ENCODE measurements at regions not wholly inside any gene's neighbourhood (a gene's known extent, or its start where the extent isn't known, plus 50 kb on each side); places are given as distances from the start of the nearest gene placed in this dataset.

DNA sequence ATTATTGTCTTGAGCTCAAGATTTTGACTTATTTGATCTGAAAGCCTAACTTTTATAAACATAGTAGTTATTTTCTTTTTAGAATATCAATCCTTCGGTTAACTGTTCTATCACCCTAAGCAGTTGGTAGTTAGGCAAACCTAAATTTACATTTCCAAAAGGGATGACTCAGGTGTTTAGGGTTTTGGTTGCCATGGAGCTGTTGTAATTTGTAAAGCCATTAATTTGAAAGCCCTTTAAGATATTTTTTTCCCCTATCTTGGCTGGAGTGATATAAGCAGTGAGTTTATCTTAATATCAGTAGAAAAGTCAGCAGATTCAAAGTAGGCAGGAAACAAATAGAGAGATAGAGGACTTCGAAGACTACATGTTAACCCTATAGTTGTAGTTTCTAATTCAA is 1472.6 kb upstream of the CELF2 start:
- TF ChIP-seq CTCF (IDR thresholded peaks at IDR 0.05) = no peak
- TF ChIP-seq POLR2A (IDR thresholded peaks at IDR 0.05) = no peak
- TF ChIP-seq POLR2AphosphoS5 (IDR thresholded peaks at IDR 0.05) = no peak
